HG03442 (cell line): ENCODE measurements at regions not wholly inside any gene's neighbourhood (a gene's known extent, or its start where the extent isn't known, plus 50 kb on each side); places are given as distances from the start of the nearest gene placed in this dataset.

Experiments
- ATAC-seq: cut with Tn5 transposase; IDR thresholded peaks from one replicate; pipeline ENCODE4 v1.9.1; 2021; ENCODE audit warnings: mild to moderate bottlenecking, moderate library complexity; ENCODE audit not compliant: unreplicated experiment

DNA sequence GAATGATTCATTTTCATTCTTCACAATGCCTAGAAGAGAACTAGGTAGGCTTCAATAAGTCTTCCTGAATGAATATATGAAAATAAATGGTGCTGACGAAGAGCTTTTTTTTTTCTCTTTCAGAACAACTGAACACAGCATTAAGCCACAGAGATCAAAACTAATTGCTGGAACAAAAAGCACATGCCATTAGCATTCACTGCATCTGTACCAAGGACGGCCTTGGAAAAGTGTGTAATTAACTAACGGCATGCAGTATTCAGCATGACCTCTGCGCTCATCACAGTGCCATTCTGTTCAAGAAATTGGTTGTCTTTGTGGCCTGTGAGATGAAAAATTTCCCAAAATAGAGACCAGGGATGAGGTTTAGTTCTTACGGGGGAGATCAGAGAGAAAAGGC lies 99.3 kb downstream of the NUDT12 start:
- ATAC-seq, result no peak

DNA sequence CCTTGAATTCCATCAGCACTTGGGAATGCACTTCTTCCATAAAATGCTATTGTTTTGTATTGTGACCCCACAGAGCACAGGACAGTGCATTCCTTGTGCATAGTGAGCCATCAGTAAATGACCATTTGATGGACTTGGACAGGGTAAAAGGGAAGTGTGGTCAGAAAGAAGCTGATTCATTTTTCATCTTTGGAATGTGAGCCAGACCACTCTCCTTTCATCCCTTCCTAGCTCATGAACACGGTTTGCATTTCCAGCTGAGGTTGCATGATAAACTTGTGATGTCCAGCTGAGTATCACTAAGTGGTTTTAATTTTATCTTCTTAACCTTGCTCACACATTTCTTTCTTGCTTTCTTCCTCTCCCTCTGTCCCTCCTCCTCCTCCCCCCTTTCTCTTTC lies 101.3 kb downstream of the NUDT12 start:
- no peak for ATAC-seq

DNA sequence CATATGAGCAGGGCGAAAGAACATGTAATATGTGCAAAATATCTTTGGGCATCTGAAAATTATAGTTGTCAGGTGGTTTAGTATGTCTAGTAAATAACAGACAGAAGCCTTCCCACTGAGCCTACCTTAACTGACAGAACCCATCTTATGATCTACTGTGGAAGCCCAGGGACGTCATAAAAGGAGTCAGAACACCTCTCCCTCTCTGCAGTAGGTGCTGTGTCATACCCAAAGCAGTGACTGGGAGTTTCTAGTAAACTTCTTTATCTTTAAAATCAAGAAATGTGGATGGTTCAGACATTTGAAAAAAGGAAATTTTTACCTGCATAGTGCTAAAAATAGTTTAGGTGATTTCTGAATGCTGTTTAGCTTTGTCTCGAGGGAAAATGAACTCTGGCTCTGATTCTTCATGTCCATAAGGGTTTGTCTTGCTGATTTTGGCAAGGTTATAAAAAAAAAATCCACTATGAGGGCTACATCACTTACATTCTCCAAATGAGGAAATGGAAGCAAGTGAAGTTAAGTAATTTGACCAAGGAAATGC lies 104.0 kb downstream of the NUDT12 start:
- no peak for ATAC-seq

DNA sequence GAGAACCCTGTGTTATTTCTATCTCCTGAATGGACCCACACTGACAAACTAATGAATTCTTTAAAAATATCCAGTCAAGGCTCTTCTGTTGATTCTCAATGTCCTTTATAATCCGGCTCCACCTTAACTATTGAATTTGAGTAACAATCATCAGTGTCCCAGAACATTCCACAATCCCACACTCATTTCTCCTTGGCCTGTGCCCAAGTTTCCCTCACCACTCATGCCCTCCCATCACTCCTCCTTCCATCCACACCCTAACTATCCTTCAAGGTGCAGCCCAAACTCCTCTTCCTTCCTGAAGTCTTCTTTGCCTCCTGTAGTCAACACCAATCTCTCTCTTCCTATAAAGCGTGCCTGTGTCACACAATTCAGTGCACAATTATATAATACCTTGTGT lies 106.1 kb downstream of the NUDT12 start:
- no peak for ATAC-seq

DNA sequence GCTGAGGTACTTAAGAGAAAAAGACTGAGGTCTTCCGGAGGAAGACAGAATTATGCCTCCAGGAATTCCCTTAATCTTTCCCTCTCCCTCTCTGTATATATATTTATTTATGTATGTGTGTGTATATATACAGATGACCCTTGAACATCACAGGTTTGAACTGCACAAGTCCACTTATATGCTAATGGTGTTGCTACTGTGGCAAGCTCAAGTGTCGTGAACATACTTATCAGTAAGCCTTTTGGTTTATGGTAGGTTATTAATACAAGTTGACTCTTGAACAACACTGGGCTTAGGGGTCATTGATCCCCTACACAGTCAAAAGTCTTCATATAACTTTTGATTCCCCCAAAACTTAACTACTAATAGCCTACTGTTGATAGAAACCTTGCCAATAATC lies 106.8 kb downstream of the NUDT12 start:
- ATAC-seq, result no peak

DNA sequence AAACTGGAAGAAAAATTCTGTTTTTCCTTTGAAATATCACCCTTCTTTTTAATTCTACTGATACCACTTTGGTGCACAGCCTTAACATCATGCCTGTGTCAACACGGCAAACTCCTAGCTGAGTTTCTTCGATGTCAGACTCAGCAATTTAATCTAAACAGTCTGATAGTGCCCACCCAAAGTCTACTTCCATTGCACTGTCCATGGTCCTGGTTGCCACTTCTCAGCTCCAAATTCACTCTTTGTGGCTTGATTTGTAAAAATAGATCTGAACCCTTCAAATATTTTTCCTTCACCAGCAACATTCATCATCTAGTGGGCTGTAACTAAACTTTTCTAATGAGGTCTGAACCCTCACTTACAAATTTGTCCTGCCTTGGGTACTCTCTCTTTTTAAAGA lies 107.8 kb downstream of the NUDT12 start:
- no peak for ATAC-seq

DNA sequence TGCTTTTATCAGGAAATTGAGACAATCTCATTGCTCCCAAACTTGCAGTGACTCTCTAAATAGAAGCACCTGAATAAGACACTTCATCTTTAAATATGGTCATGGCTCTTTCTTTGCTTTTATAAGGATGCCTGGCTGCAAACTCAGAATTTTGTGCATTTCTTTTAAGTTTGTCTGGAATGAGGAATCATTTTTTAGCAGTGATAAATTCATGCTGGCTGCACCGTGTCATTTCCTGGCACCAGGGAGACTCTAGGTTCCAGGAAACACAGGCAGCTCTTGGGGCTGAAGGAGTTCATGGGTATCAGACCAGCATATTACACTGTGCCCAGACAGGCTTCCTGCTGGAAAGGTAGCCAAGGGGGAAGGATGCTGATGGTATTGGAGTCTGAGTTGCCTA lies 109.9 kb downstream of the NUDT12 start:
- no peak for ATAC-seq

DNA sequence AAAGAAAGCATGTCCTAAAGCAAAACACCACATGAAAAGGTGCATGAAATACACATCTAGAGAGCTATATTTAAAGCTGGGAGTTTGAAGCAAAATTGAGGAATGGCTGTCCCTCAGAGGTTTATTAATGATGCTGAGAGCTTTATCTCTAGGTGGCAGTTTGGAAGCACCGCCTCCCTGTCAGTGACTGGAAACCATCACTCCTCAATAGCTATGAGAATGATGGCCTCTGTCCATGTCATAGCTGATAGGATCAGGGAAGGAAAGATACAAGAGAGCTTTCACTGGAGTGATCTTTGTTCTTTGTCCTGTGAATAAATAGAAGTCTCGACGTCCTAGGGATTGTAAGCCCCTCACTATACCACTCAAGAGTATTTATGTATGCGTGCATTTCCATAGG lies 110.5 kb downstream of the NUDT12 start:
- no peak for ATAC-seq

DNA sequence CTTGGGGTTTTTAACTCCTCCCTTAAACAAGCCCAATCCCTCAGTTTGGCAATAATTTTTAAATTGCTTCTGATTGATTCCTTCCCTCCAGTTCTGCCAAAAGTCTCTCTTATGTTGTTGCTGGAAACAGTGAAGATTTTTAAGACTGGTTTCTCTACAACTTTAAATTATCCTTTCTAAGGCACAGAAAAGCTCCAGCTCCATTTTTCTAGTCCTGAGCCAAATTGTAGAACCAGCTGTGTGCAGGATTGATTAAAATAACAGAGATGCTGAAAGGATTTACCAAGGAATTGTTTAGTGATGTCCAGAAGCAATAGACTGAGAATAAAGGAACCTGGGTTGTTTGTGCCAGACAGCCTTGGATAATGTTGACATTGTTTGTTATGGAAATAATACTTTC lies 111.3 kb downstream of the NUDT12 start:
- no peak for ATAC-seq

DNA sequence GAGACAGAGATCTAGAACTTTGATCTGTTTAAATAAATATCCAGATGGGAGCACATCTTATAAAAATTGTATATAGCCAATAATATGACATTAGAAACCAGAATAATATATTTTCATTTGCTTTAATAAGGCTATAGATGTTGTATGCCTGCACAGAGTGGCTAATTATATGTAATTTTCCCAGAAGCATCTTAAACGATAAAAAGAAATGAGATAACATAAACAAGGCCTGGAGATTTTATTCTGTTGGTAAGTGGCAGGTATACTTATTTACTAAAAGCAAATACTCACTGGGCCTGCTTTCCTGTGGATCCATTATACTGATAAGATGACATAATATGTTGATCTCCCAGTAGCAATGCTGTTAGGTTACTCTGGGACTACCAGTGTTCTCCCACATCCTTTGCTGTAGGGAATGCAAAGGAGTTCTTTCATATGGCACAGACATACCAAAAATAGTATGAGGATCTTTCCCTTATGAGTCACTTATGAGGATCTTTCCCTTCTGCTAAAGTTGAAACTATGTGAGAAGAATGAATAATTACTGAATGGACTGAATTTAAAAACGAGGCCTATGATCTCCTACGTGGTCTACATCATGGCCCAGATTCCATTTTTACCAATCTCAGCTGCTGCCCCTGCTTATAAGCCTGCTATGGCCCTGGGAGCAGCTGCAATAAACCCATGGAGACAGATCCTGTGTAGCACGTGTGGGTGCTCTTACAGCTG lies 112.1 kb downstream of the NUDT12 start:
- no peak for ATAC-seq

DNA sequence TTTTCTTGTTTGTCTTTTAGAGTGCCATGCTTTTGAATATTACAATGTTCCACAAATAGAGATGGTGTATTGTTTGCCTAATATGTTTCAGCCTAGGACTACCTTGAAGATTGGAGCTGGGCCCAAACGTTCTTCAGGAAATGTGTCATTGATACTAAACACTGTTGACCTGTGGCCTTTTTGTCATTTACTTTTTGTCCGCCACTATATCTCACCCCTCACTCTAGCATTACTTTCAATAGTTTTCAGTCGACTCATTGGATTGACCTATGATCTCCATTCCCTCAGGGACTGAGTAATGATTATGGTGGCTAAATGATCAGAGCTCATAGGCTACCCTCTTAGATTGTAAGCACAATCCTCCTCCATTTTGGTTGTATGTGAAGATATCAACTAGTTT lies 115.8 kb downstream of the NUDT12 start:
- ATAC-seq, result no peak

DNA sequence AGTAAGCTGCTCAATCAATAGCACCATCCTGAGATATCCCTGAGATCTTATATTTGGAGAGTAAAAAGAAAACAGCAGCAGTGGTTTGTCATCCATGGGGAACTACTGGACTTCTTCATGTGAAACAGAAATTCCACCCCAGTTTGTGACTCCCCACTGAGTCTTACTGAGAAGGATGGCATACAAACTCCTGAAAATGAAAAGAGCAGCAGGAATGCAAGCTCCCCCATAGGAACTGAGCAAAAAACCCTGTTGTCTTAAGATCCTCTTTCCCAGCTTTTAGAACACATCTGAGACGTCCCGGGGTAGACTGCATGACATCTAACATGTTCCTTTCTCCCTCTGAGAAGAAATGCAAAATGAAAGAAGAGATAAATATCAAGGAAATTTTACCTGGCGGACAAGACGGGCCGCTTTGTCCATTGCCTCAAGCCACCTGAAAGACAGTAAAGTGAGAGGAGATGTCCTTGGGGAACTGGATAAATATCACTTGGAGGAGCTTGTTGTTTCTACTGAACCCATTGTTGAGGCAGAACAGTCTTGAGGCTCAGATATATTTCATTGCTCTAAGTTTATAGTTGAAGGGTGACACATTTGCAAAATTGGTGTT lies 117.1 kb downstream of the NUDT12 start:
- ATAC-seq, result no peak

DNA sequence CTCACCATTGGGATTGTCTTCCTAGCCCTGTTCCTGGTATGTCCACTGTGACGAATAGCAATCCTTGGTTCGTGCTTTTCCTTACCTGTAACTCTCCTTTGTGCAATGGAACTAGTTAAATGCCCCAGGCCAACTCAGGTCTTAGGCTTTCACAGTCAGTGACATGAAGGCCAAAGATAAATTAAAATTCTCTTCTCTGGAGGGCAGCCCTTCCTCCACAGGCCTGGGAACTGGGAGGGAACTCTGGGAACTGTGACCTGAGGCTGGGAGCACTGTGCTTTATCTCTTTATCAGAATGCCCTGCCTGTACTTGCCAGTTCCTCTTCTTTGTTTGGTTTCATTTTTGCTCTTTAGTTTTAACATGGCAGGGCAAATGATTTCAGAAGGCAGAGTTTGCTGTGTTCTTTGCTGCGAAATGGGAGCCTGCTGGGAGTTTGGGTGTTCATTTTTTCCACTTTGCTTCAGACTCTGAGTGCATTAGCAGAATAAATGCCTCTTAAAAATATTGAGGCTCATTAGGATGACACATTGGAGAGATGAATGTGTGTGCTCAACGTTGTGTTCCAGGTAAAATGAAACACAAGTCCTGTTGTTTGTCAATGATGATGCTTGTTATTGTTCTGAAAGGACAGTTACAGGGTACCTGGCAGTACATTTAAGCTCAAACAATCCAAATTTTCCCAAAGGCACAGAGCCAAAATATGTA lies 118.1 kb downstream of the NUDT12 start:
- ATAC-seq, result peak; percentile 59

DNA sequence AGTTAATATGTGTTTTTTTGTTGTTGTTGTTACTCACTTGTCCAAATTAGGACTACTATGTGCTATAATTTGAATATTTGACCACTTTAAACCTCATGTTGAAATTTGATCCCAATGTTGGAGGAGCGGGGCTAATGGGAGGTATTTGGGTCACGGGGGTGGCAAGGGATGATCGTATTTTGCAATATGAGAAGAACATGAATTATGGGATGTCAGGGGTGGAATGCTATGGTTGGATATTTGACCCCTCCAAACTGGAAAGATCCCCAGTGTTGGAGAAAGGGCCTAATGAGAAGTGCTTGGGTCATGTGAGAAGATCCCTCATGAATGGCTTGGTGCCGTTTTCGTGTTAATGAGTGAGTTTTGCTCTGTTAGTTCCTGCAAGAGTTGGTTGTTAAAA lies 119.8 kb downstream of the NUDT12 start:
- ATAC-seq, result no peak

DNA sequence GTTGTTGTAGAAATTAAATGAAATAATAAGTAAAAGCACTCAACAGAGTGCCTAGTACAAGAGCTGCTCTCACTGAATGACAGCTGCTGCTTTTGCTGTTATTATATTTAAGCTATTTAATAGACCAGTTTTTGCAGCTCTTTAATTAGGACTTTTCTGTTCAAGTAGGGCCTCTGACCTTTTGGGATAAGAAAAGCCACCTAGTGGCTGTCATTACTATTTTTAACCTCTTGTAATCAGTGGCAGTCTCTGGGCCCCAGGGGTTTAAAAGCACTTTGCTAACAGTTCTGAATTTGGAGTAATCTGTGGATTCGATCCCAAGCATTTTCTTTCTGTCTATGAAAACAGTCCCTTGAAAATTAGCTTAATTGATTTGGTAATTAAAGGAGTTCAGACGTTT lies 121.1 kb downstream of the NUDT12 start:
- no peak for ATAC-seq

DNA sequence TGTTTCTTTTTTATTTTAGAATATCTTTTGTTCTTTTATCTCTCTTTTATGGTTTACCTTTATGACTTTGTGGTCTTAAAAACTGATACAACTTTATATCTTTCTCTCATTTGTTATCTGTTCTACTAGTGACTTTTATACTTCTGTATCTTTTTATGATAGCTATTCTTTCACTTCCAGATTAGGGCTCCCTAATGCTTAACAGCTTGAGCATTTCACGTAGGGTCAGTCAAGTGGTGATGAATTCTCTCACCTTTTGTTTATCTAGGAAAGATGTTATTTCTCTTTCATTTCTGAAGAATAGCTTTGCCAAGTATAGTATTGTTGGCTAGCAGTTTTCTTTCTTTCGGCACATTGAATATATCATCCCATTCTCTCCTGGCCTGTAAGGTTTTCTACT lies 123.6 kb downstream of the NUDT12 start:
- no peak for ATAC-seq

DNA sequence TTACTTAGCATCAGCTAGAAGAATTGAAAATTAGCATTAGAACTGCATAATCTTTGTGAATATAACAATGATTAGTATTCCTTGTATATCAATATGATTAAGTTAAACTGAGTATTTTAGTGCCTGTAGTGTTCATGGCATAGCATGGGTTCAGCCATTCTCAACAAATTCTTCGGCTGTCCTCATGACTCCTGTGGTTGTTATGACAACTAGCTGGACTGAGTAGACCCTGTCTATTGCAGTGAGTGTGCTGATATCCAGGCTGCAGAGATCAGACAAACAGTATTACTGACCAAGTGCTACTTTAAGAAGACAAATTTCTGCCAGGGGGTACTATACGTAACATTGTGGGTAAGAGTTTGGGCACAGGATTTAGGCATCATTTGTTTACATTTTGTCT lies 125.9 kb downstream of the NUDT12 start:
- no peak for ATAC-seq

DNA sequence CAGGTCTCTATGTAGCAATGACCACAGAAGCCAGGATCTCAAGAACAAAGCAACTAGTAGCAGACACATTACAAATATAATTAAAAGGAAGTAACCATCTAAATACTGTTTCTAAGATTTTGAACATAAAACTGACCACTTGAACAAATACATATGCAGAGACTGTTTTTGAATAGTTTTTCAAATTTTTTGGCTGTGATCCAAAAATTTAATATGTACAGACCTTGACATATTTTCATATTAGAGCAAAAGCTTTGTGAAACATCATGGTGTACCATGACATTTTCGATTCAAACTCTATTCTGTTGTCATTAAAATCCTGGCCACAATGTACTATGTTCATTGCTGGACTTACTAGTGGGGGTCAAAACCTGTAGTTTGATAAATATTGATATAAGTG lies 126.5 kb downstream of the NUDT12 start:
- ATAC-seq, result no peak

DNA sequence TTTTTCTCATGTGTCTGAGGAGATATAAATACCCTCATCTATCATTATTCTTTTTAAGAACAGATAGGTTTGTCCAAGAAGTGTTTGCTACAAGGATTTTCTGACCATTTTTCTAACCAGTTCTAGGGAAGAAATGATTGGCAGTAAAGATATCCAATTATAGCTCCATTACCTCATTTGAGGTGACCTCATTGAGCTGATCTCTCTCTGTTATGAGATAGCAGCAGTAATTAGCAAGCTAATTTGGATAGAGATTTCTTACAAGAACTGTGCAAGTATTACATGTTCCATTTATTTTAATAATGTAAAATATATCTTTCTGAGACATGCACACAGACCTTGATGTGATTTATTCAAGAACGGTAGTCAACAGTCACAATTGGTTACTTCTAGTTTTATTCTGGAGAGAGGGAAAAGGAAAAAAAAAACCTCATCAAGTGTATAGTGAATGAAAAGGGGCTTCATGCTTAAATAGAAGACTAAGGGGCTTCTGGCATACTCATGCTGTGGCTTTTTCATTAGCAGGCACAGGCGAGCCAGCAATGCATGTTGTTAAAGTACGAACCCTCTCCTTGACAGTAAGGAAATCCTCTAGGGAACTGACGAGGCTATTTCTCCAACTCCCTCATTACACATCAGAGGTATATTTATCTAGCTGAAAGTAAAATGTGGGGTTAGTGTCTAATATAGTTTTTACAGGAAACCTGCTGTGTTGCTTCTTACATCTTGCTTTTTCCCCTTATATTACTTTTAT lies 127.3 kb downstream of the NUDT12 start:
- ATAC-seq, result no peak

DNA sequence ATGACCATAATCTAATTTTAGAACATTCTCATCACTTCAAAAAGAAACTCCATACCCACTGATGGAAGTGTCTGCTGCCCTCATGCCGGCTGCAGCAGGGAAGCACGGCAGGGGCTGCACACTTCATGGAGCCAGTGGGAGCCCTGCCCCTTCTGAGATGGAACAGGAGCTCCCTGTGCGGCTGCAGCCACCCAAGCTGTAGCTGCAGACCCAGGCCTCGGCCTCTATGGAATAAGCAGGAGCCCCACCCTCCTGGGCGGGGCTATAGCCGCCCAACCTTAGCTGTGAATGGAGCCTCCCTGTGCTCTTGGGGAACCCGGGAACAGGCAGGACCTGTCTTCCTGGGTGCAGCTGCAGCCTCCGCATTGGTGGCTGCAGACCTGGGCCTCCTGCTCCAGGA lies 128.5 kb downstream of the NUDT12 start:
- no peak for ATAC-seq

DNA sequence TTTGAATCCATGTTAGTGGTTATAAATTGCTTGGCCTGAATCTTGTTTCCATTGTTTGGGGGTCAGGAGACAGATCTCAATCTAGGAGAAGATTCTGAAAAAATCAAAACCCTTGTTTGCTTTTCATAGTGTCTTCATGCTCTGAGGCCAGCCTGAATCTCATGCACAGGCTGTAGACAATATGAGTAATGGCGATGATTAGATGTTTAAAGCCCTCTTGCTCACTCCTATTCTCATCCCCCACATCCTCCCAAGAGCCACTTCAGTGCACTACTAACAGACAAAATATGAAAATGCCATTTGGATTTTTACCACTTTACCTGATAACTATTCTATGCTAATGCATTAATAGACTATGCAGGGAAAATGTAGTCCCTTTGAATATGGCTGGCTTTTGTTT lies 129.4 kb downstream of the NUDT12 start:
- no peak for ATAC-seq
